ENCODE measurements at regions not wholly inside any gene's neighbourhood (a gene's known extent, or its start where the extent isn't known, plus 50 kb on each side); places are given as distances from the start of the nearest gene placed in this dataset.

DNA sequence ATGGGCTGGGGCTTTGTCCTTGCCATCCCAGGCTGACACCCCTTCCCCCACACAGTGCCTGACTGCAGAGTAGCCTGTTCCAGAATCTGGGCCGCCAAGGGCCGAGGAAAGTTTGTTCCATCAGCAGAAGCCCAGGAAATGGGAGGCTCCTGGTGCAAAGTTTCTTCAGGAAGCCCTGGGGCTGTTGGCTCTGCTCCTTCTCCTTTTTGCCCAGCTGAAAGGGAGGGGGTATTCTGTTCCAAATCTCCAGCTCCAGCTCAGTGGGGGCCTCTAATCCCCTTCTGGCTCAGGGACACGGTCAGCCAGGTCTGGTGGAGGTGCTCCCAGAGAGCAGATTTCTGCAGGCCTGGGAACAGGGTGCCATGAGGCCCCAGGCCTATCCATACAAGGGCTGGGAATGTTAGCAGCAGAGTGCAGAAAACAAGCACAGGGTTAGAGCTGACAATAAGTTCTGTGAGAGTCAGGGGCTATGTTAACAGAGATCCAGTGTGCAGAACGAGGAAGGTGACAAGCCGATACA is 399.5 kb downstream of the RPS24 start:
- Histone ChIP-seq H3K4me1 (replicated peaks in 1 of 2) (no peaks in the 10 kb centered on the region), H3K9me3 (replicated peaks in 1 of 3) (no peaks in the 10 kb centered on the region), H3K36me3 (replicated peaks in 1 of 2) (no peaks in the 10 kb centered on the region), H3K27me3 (peaks cover 4% of the 10 kb centered on the region), H3K4me3 (no peak overlapping the region), H3K27ac (peak overlapping the region in 1 of 5 donors; percentile 13)
- TF ChIP-seq POLR2A (IDR thresholded peaks at IDR 0.05), result no peak
- TF ChIP-seq, protein P1, sequence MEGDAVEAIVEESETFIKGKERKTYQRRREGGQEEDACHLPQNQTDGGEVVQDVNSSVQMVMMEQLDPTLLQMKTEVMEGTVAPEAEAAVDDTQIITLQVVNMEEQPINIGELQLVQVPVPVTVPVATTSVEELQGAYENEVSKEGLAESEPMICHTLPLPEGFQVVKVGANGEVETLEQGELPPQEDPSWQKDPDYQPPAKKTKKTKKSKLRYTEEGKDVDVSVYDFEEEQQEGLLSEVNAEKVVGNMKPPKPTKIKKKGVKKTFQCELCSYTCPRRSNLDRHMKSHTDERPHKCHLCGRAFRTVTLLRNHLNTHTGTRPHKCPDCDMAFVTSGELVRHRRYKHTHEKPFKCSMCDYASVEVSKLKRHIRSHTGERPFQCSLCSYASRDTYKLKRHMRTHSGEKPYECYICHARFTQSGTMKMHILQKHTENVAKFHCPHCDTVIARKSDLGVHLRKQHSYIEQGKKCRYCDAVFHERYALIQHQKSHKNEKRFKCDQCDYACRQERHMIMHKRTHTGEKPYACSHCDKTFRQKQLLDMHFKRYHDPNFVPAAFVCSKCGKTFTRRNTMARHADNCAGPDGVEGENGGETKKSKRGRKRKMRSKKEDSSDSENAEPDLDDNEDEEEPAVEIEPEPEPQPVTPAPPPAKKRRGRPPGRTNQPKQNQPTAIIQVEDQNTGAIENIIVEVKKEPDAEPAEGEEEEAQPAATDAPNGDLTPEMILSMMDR (IDR thresholded peaks at IDR 0.05), result no peak
- peak in 2 of 7 donors; percentile 13 to 46 for DNase-seq
- intact Hi-C loops (cut with DNase I), result no loop called here
- WGBS, 4 donors, result 76 to 92% (median 77%) methylated on average over 5 of the region's 5 CpGs

- H3K4me1 ChIP-seq (replicated peaks in 1 of 2), result no peaks in the 10 kb centered on the region
- intact Hi-C loops (cut with DNase I), result no loop called here
- peak in 2 of 7 donors; percentile 9 to 44 for DNase-seq
- TF ChIP-seq, protein P1 (IDR thresholded peaks at IDR 0.05), result no peak
- TF ChIP-seq POLR2A (IDR thresholded peaks at IDR 0.05), result no peak
- H3K9me3 ChIP-seq (replicated peaks in 1 of 3), result no peaks in the 10 kb centered on the region
- H3K27ac ChIP-seq, result no peak overlapping the region
- WGBS, 4 donors, result 81 to 85% (median 83%) methylated on average over 8 to 11 of the region's 11 CpGs
- peaks cover 4% of the 10 kb centered on the region for H3K27me3 ChIP-seq
- H3K36me3 ChIP-seq (replicated peaks in 1 of 2), result no peaks in the 10 kb centered on the region
- H3K4me3 ChIP-seq, result no peak overlapping the region
Observed at GRCh38 chr10:78433766-78434535, 400.3 kb downstream of the RPS24 start.

GRCh38 chr10:78434886-78435285 is 401.2 kb downstream of the RPS24 start:
- H3K4me1 ChIP-seq (replicated peaks in 1 of 2), result no peaks in the 10 kb centered on the region
- TF ChIP-seq POLR2A (IDR thresholded peaks at IDR 0.05), result no peak
- TF ChIP-seq, protein P1 (IDR thresholded peaks at IDR 0.05), result no peak
- H3K4me3 ChIP-seq, result no peak overlapping the region
- WGBS, 4 donors, result 85 to 94% (median 90%) methylated on average over 2 to 8 of the region's 8 CpGs
- peaks cover 2% of the 10 kb centered on the region for H3K27me3 ChIP-seq
- no peaks in the 10 kb centered on the region for H3K36me3 ChIP-seq (replicated peaks in 1 of 2)
- peak in 2 of 7 donors; percentile 6 to 44 for DNase-seq
- intact Hi-C loops (cut with DNase I), result no loop called here
- H3K9me3 ChIP-seq (replicated peaks in 1 of 3), result no peaks in the 10 kb centered on the region
- no peak overlapping the region for H3K27ac ChIP-seq

DNA sequence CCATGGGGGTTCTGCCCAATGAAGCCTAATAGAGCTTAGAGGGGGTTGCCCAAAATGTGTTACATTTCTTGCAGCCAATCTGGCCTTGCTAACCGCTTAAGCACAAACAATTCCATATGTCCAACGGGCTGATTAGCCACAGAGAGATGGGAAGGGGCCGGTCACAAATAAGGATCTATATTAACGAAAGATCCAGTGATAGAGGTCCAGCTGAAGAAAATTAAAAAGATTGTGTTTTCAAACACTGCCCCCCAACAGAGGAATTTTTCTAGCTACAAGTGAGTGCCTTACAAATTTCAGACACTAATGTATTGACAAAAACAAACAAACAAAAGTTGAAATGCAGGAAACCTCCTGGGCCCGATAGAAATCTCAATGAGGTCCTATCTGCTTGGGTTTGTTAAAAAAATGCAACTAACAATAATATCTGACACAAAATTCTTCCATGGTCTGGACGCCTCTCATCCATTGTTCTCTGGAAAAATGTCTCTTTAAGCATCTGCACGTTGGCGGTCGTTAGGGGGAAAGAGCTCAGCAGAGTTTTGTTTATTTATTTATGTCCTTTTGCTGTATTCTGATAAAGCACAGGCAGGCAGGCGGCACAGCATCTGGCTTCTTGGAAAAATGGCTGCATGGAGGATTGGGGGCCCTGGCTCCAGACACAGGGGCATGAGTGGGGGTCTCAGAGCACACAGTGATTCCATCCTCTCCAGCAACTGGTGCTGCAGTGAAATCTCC is 402.0 kb downstream of the RPS24 start:
- H3K9me3 ChIP-seq (replicated peaks in 1 of 3), result no peaks in the 10 kb centered on the region
- no peak for TF ChIP-seq POLR2A (IDR thresholded peaks at IDR 0.05)
- TF ChIP-seq, protein P1 (IDR thresholded peaks at IDR 0.05), result no peak
- no peaks in the 10 kb centered on the region for H3K27me3 ChIP-seq
- DNase-seq, result peak in 1 of 7 donors; percentile 6
- no peaks in the 10 kb centered on the region for H3K4me1 ChIP-seq (replicated peaks in 1 of 2)
- WGBS, 4 donors, result 74 to 84% (median 81%) methylated on average over 10 of the region's 10 CpGs
- intact Hi-C loops (cut with DNase I), result no loop called here
- H3K4me3 ChIP-seq, result no peak overlapping the region
- no peaks in the 10 kb centered on the region for H3K36me3 ChIP-seq (replicated peaks in 1 of 2)
- H3K27ac ChIP-seq, result no peak overlapping the region
